22Rv1 (cell line): ENCODE measurements at regions not wholly inside any gene's neighbourhood (a gene's known extent, or its start where the extent isn't known, plus 50 kb on each side); places are given as distances from the start of the nearest gene placed in this dataset.

Source experiments
- CTCF ChIP-seq: fragments of 450-650 bp; IDR thresholded peaks from 2 replicates; pipeline ENCODE4 v1.5.1; 2017; ENCODE audit warnings: mild to moderate bottlenecking
- ZFX ChIP-seq: fragments of 450-650 bp; IDR thresholded peaks from 2 replicates; pipeline ENCODE4 v1.6.1; 2017; ENCODE audit warnings: antibody characterized with exemption, borderline replicate concordance

GRCh38 chr21:26412885-26413284 lies 160.2 kb downstream of the CYYR1 start:
- no peak for TF ChIP-seq CTCF
- TF ChIP-seq ZFX, result no peak
